A673 (cell line): ENCODE measurements at regions not wholly inside any gene's neighbourhood (a gene's known extent, or its start where the extent isn't known, plus 50 kb on each side); places are given as distances from the start of the nearest gene placed in this dataset.

Experiments used
- BruUV-seq: library from RNA; stranded (reverse); fragments of 400-500 nt; replicated peaks from 2 replicates; lab custom pipeline; 2021; lab: Mats Ljungman, UMichigan
- CTCF ChIA-PET: fragments of 300-600 bp; sonication (Branson Sonifier 250); formaldehyde crosslinking; loops from one replicate; lab custom pipeline; 2022; ENCODE audit warnings: antibody characterized with exemption; lab: Charles Lee
- POLR2A ChIA-PET: fragments of 300-600 bp; sonication (Branson Sonifier 250); formaldehyde crosslinking; loops from one replicate; lab custom pipeline; 2022; ENCODE audit warnings: antibody characterized with exemption; ENCODE audit not compliant: low non-redundant PET; lab: Charles Lee
- DNase-seq: peaks from one replicate; pipeline ENCODE4 v3.0.0-alpha.2; 2015; ENCODE audit warnings: low spot score
- H3K27ac ChIP-seq: fragments of 200-600 bp; sonication (generic); 2 replicates; pipeline ENCODE4 v1.5.1; 2016; ENCODE audit warnings: mixed run types, low read depth, mild to moderate bottlenecking, mixed read lengths, antibody characterized with exemption, low read length; ENCODE audit not compliant: poor library complexity, severe bottlenecking
- H3K27me3 ChIP-seq: fragments of 200-600 bp; sonication (generic); replicated peaks from 2 replicates; pipeline ENCODE4 v1.6.1; 2017; ENCODE audit warnings: mixed run types, low read depth, mild to moderate bottlenecking, mixed read lengths, antibody characterized with exemption, low read length; ENCODE audit not compliant: insufficient read depth, poor library complexity
- H3K36me3 ChIP-seq: fragments of 200-600 bp; sonication (generic); 2 replicates; pipeline ENCODE4 v1.6.1; 2016; ENCODE audit warnings: mixed run types, mild to moderate bottlenecking, mixed read lengths, antibody characterized with exemption, low read length; ENCODE audit not compliant: insufficient read depth, poor library complexity, severe bottlenecking
- H3K4me1 ChIP-seq: fragments of 200-600 bp; sonication (generic); 2 replicates; pipeline ENCODE4 v1.6.1; 2017; ENCODE audit warnings: mixed run types, mild to moderate bottlenecking, mixed read lengths, antibody characterized with exemption, low read length; ENCODE audit not compliant: insufficient read depth, poor library complexity, severe bottlenecking
- H3K4me3 ChIP-seq: fragments of 200-600 bp; sonication (generic); 2 replicates; pipeline ENCODE4 v1.5.1; 2016; ENCODE audit warnings: low read depth, mixed run types, mild to moderate bottlenecking, mixed read lengths, low read length; ENCODE audit not compliant: poor library complexity, severe bottlenecking
- H3K9me3 ChIP-seq: fragments of 200-600 bp; sonication (generic); 2 replicates; pipeline ENCODE4 v1.6.1; 2016; ENCODE audit warnings: mixed run types, low read depth, mild to moderate bottlenecking, mixed read lengths, antibody characterized with exemption, low read length; ENCODE audit not compliant: poor library complexity, severe bottlenecking
- EZH2 ChIP-seq: fragments of 200-600 bp; sonication (generic); IDR thresholded peaks from 2 replicates; pipeline ENCODE4 v1.6.1; 2017; ENCODE audit warnings: borderline replicate concordance, low read depth, mild to moderate bottlenecking, mixed read lengths, antibody characterized with exemption, low read length; ENCODE audit not compliant: poor library complexity, severe bottlenecking
- intact Hi-C: fragments of 100-400 bp; cut with micrococcal nuclease; formaldehyde crosslinking; loops from one replicate; pipeline ENCODE4 v1.10.0; 2022; ENCODE audit not compliant: unreplicated experiment
- TF ChIP-seq, protein P1 (sequence below): fragments of 300-800, 200-600 bp; sonication (generic); conservative IDR thresholded peaks from 2 replicates; pipeline ENCODE4 v1.5.1; 2017; ENCODE audit warnings: low read depth, mild to moderate bottlenecking, antibody characterized with exemption, low read length, moderate library complexity, mixed read lengths

DNA sequence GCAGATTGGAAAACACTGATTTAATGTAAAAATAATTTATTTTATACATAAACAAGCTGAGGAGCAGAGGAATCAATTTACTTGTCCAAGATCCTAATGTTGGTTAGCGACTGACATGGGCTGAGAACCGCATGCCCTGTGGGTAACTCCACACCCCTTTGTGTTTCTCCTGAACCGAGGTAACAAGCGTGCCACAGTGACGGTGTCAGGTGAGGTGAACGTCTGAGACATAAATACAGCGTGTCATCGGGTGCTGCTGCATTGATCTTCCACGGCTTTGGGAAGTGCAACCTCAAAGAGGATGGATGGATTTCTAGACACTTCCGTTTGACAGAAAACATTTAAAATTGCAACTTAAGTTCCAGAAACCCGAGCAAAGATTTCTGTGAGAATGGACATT is 386.8 kb upstream of the ADARB2 start:
- CTCF ChIA-PET = no interaction called here
- intact Hi-C loops = no loop called here
- Histone ChIP-seq H3K9me3 (no peaks in the 10 kb centered on the region), H3K4me1 (no peaks in the 10 kb centered on the region), H3K27ac (no peak overlapping the region), H3K4me3 (no peak overlapping the region), H3K27me3 (peaks cover 80% of the 10 kb centered on the region), H3K36me3 (no peaks in the 10 kb centered on the region)
- no peak for TF ChIP-seq EZH2
- TF ChIP-seq, protein P1, sequence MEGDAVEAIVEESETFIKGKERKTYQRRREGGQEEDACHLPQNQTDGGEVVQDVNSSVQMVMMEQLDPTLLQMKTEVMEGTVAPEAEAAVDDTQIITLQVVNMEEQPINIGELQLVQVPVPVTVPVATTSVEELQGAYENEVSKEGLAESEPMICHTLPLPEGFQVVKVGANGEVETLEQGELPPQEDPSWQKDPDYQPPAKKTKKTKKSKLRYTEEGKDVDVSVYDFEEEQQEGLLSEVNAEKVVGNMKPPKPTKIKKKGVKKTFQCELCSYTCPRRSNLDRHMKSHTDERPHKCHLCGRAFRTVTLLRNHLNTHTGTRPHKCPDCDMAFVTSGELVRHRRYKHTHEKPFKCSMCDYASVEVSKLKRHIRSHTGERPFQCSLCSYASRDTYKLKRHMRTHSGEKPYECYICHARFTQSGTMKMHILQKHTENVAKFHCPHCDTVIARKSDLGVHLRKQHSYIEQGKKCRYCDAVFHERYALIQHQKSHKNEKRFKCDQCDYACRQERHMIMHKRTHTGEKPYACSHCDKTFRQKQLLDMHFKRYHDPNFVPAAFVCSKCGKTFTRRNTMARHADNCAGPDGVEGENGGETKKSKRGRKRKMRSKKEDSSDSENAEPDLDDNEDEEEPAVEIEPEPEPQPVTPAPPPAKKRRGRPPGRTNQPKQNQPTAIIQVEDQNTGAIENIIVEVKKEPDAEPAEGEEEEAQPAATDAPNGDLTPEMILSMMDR = no peak
- DNase-seq = no peak
- POLR2A ChIA-PET = no interaction called here
- BruUV-seq = no TSS peak

DNA sequence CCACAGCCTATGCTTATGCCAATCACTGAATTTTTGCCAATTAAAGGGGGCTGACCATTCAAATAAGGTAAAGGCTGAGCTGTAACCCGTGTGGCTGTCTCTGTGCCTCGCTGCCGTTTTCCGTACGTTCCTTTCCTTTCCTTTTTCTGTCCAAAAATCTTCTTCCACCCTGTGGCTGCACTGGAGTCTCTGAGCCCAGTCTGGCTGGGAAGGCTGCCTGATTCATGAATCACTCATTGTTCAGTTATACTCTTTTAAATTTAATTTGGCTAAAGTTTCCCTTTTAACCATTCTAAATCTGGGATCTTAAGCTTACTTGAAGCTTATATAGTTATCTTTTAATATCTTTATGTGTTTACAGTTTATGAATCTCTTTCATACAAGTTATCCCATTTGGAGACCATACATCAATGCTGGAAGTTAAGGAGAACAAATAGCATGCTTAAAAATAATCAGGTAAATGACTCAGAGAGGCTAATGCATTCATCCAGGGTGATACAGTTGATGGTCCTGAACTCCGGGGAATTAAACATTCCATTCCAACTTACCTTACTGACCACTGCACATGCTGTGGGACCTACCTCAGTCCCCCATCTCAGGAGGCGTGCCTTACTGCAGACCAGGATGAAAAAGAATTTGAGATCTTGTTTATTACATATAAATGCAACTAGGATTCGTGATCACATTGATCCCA is 385.3 kb upstream of the ADARB2 start:
- no peak for TF ChIP-seq EZH2
- TF ChIP-seq, protein P1 = no peak
- ChIA-PET POLR2A (no interaction called here), CTCF (no interaction called here)
- H3K4me1 ChIP-seq = no peaks in the 10 kb centered on the region
- no peak for DNase-seq
- H3K9me3 ChIP-seq = no peaks in the 10 kb centered on the region
- H3K27ac ChIP-seq = no peak overlapping the region
- H3K27me3 ChIP-seq = peaks cover 78% of the 10 kb centered on the region
- no peaks in the 10 kb centered on the region for H3K36me3 ChIP-seq
- no TSS peak for BruUV-seq
- H3K4me3 ChIP-seq = no peak overlapping the region
- intact Hi-C loops = no loop called here

DNA sequence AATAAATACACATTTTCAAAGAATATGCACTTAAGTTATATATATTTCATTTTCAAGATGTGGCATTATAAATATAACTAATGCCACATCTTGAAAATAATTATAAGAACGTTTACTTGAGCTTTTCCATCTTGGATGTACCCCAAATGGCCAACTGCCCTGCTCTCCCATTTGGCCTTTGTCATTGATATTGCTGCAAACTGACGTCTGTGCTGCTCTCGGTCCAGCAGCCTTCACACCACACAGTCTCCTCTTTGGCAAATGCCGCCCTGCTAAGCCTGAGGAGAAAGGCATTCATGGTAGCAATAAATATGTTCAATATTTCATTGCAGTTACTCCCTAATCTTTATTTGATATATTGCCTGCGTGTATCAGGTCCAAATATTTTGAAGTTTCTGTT is 384.6 kb upstream of the ADARB2 start:
- no peak for TF ChIP-seq EZH2
- TF ChIP-seq, protein P1 = no peak
- H3K27me3 ChIP-seq = peaks cover 76% of the 10 kb centered on the region
- no peak overlapping the region for H3K27ac ChIP-seq
- no TSS peak for BruUV-seq
- ChIA-PET POLR2A (no interaction called here), CTCF (no interaction called here)
- no peaks in the 10 kb centered on the region for H3K9me3 ChIP-seq
- H3K36me3 ChIP-seq = no peaks in the 10 kb centered on the region
- H3K4me3 ChIP-seq = no peak overlapping the region
- DNase-seq = no peak
- intact Hi-C loops = no loop called here
- H3K4me1 ChIP-seq = no peaks in the 10 kb centered on the region
